Heart right ventricle (tissue), 16 donors: ENCODE measurements at regions not wholly inside any gene's neighbourhood (a gene's known extent, or its start where the extent isn't known, plus 50 kb on each side); places are given as distances from the start of the nearest gene placed in this dataset.

ENCODE experiments used
- ATAC-seq, 8 donors: fragments of 200-7000 bp; cut with Tn5 transposase; one replicate each; pipeline ENCODE4 v1.9.1; 2020; ENCODE audit warnings: mild to moderate bottlenecking in 8 of 8, moderate library complexity in 8 of 8, moderate number of reproducible peaks in 1 of 8
- DNase-seq, 2 donors: peaks; one replicate each; pipeline ENCODE4 v3.0.0-alpha.2; 2020
- H3K27ac ChIP-seq, 10 donors: fragments of 200-600 bp; sonication (generic) in 2 of 10; one replicate each; pipeline versions ENCODE4 v1.5.0 to v1.8.0; 2020 to 2022; ENCODE audit warnings: mild to moderate bottlenecking in 3 of 10
- H3K27me3 ChIP-seq, 7 donors: fragments of 200-600 bp; one replicate each; pipeline ENCODE4 v1.8.0; 2021 to 2022; ENCODE audit warnings: mild to moderate bottlenecking in 2 of 7
- H3K36me3 ChIP-seq, 9 donors: fragments of 200-600 bp; sonication (generic) in 1 of 9; one replicate each; pipeline versions ENCODE4 v1.5.0 to v1.8.0; 2020 to 2022; ENCODE audit warnings: mild to moderate bottlenecking in 2 of 9
- H3K4me1 ChIP-seq, 9 donors: fragments of 200-600 bp; sonication (generic) in 1 of 9; one replicate each; pipeline versions ENCODE4 v1.5.0 to v1.8.0; 2020 to 2022; ENCODE audit warnings: mild to moderate bottlenecking in 4 of 9
- H3K4me3 ChIP-seq, 10 donors: fragments of 200-600 bp; sonication (generic) in 2 of 10; one replicate each; pipeline versions ENCODE4 v1.5.0 to v1.8.0; 2020 to 2022; ENCODE audit warnings: mild to moderate bottlenecking in 7 of 10, moderate library complexity in 2 of 10
- H3K9me3 ChIP-seq, 11 donors: fragments of 200-600 bp in 10 of 11; sonication (generic) in 2 of 11; one replicate each; pipeline versions ENCODE4 v1.5.0 to v1.8.0; 2013 to 2022; ENCODE audit warnings: mild to moderate bottlenecking in 2 of 11, control low read depth in 1 of 11, moderate library complexity in 1 of 11
- CTCF ChIP-seq, 9 donors: fragments of 200-600 bp; sonication (generic) in 2 of 9; IDR thresholded peaks; one replicate each; pipeline versions ENCODE4 v1.5.0 to v1.8.0; 2021 to 2022; ENCODE audit warnings: antibody characterized with exemption in 9 of 9, mild to moderate bottlenecking in 5 of 9, moderate library complexity in 1 of 9
- WGBS, 2 donors: extraction: QIAGEN DNeasy Blood & Tissue Kit; methylation state at CpG; one replicate each; pipeline ENCODE4 v1.1.7; 2013; ENCODE audit warnings: inconsistent platforms in 1 of 2; 5-methylcytosine and 5-hydroxymethylcytosine counted together
- intact Hi-C, 10 donors: fragments of 100-400 bp; cut with DNase I; formaldehyde crosslinking; loops; one replicate each; pipeline versions ENCODE4 v1.11.1 to v1.14.2; 2022
- donor health status: Arrhythmogenic right ventricular cardiomyopathy.
- donor health status: ischemic (EF 13 %, LVEDD 7.1; RV severe dilation, severe dysfunction).
- donor health status: healthy with polysubstance abuse.
- donor health status: DM: no; HTN: yes; CAD: no.
- donor health status: DM: no; HTN: no; CAD: no.
- donor health status: ischemic (EF 25% LVEDD 6.9; RV normal size, moderate dysfunction).
- donor health status: ischemic (EF 25% LVEDD 5.7; RV mildly dilated, moderate dysfunction).
- donor health status: healthy.
- donor health status: DM: yes; HTN: yes; CAD: no.
- donor health status: Ischemic cardiomyopathy.
- donor health status: ischemic (EF 35%, LVEDD 5.7; RV mildly dilated, moderate dysfunction).
- donor health status: nonischemic (EF 11% LVEDD 7.7; RV severe dilation, severe dysfunction).
- donor health status: DM: yes; HTN: yes; CAD: no.
- donor health status: PGD.
- donor health status: ischemic (EF 29% LVEDD 5.4; RV normal size, mild dysfunction).
- donor health status: nonischemic (EF 23%, LVEDD 6.1; RV moderate dilation, normal function).

GRCh38 chr1:59164371-59164770 lies 132.5 kb upstream of the FGGY start:
- no peaks in the 10 kb centered on the region for H3K27me3 ChIP-seq
- no peak overlapping the region for H3K27ac ChIP-seq
- 49 to 66% methylated on average over 3 of the region's 3 CpGs for WGBS, 2 donors
- no peak for DNase-seq
- H3K9me3 ChIP-seq, result peaks cover 0 to 6% (median 0%) of the 10 kb centered on the region in 11 donors
- H3K4me3 ChIP-seq, result no peak overlapping the region
- intact Hi-C loops, result no loop called here
- H3K4me1 ChIP-seq, result peaks cover 0 to 9% (median 0%) of the 10 kb centered on the region in 9 donors
- H3K36me3 ChIP-seq, result no peaks in the 10 kb centered on the region
- no peak for ATAC-seq
- no peak for TF ChIP-seq CTCF (IDR thresholded peaks at IDR 0.05)

- H3K9me3 ChIP-seq, result peaks cover 0 to 6% (median 0%) of the 10 kb centered on the region in 11 donors
- 35 to 37% methylated on average over 2 of the region's 2 CpGs for WGBS, 2 donors
- intact Hi-C loops, result no loop called here
- DNase-seq, result no peak
- ATAC-seq, result no peak
- TF ChIP-seq CTCF (IDR thresholded peaks at IDR 0.05), result no peak
- H3K4me1 ChIP-seq, result peaks cover 0 to 9% (median 0%) of the 10 kb centered on the region in 9 donors
- H3K4me3 ChIP-seq, result no peak overlapping the region
- H3K27me3 ChIP-seq, result no peaks in the 10 kb centered on the region
- H3K36me3 ChIP-seq, result no peaks in the 10 kb centered on the region
- H3K27ac ChIP-seq, result no peak overlapping the region
Observed at GRCh38 chr1:59165353-59165752, 131.5 kb upstream of the FGGY start.

DNA sequence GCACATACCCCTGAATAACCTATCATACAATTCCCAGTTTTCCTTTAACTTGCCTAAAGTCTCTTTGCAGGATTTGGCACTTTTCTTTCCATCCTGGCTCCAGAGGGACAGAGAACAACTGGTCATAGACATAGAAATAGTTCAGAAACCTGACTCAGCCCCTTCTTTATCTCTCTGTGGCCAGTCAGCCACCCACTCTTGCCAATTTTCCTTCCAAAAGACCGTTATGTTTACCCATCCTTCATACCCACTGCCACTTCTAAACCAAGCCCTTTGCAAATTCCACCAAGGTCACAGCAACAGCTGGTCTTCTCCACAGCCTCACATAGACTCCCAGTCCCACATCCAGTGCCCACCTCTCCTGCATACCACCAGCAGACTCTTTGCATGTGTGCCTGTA lies 127.2 kb upstream of the FGGY start:
- H3K4me3 ChIP-seq, result no peak overlapping the region
- H3K9me3 ChIP-seq, result peaks cover 0 to 6% (median 0%) of the 10 kb centered on the region in 11 donors
- no peak for DNase-seq
- intact Hi-C loops, result no loop called here
- peaks cover 0 to 11% (median 0%) of the 10 kb centered on the region in 9 donors for H3K4me1 ChIP-seq
- ATAC-seq, result peak in 1 of 8 donors; percentile 90
- H3K27ac ChIP-seq, result no peak overlapping the region
- 35 to 37% methylated on average over 1 of the region's 1 CpG for WGBS, 2 donors
- H3K36me3 ChIP-seq, result no peaks in the 10 kb centered on the region
- no peaks in the 10 kb centered on the region for H3K27me3 ChIP-seq
- TF ChIP-seq CTCF (IDR thresholded peaks at IDR 0.05), result no peak

- no peak for TF ChIP-seq CTCF (IDR thresholded peaks at IDR 0.05)
- ATAC-seq (no peak), DNase-seq (no peak)
- H3K4me3 ChIP-seq, result no peak overlapping the region
- H3K36me3 ChIP-seq, result no peaks in the 10 kb centered on the region
- WGBS, 2 donors, result 85 to 90% methylated on average over 3 of the region's 3 CpGs
- peaks cover 0 to 11% (median 0%) of the 10 kb centered on the region in 9 donors for H3K4me1 ChIP-seq
- H3K27me3 ChIP-seq, result no peaks in the 10 kb centered on the region
- intact Hi-C loops, result no loop called here
- H3K27ac ChIP-seq, result no peak overlapping the region
- H3K9me3 ChIP-seq, result peaks cover 0 to 6% (median 0%) of the 10 kb centered on the region in 11 donors
Observed at GRCh38 chr1:59170659-59171058, 126.2 kb upstream of the FGGY start.
